ENCODE measurements at regions not wholly inside any gene's neighbourhood (a gene's known extent, or its start where the extent isn't known, plus 50 kb on each side); places are given as distances from the start of the nearest gene placed in this dataset.

DNA sequence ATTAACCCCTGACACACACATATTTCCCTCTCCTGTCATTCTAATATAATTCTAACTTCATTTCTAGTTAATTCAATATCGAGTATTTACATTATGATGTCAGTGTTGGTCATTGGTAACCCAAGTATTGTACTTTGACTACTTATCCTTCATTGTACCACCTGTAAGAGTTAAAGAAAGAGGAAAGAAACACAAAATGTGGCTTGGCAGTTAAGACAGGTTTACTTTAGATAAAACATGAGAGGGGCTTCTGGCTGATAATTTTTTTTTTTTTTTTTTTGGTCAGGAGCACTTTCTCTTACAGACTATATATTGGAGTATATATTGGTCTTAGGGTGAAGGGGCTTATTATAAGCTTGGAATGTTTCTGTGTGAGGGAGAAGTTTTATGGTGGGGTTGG is 57.0 kb upstream of the ACYP2 start:
- DNase-seq (ENCODE audit: extremely low read depth, insufficient read length) = no peak
- TF ChIP-seq, protein P1, sequence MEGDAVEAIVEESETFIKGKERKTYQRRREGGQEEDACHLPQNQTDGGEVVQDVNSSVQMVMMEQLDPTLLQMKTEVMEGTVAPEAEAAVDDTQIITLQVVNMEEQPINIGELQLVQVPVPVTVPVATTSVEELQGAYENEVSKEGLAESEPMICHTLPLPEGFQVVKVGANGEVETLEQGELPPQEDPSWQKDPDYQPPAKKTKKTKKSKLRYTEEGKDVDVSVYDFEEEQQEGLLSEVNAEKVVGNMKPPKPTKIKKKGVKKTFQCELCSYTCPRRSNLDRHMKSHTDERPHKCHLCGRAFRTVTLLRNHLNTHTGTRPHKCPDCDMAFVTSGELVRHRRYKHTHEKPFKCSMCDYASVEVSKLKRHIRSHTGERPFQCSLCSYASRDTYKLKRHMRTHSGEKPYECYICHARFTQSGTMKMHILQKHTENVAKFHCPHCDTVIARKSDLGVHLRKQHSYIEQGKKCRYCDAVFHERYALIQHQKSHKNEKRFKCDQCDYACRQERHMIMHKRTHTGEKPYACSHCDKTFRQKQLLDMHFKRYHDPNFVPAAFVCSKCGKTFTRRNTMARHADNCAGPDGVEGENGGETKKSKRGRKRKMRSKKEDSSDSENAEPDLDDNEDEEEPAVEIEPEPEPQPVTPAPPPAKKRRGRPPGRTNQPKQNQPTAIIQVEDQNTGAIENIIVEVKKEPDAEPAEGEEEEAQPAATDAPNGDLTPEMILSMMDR (IDR thresholded peaks at IDR 0.05; ENCODE audit: insufficient read depth, low read length, poor library complexity, severe bottlenecking) = no peak
- no peaks in the 10 kb centered on the region for H3K36me3 ChIP-seq (ENCODE audit: control insufficient read depth, insufficient read depth, low read length)
- no peak overlapping the region for H3K4me3 ChIP-seq (replicated peaks; ENCODE audit: low read depth, low read length)
- H3K27me3 ChIP-seq (replicated peaks; ENCODE audit: control insufficient read depth, insufficient read depth, low read length) = no peaks in the 10 kb centered on the region; the same call in 1 of the 2 replicates

DNA sequence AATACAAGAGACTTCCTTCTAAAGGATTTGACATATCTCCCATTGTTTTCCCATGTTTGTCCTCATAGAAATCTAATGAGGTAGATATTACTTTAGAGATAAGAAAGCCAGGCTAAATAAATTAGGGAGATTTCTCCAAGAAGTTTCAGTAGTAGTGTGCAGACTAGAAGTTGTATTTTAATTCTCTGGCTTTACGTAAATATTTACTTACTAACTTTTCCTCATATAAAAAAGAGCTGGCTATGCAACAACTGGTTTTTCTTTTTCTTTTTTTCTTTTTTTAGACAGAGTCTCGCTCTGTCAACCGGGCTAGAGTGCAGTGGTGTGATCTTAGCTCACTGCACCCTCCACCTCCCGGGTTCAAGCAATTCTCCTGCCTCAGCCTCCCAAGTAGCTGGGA is 60.6 kb upstream of the ACYP2 start:
- no peaks in the 10 kb centered on the region for H3K36me3 ChIP-seq (ENCODE audit: control insufficient read depth, insufficient read depth, low read length)
- no peak overlapping the region for H3K4me3 ChIP-seq (replicated peaks; ENCODE audit: low read depth, low read length)
- H3K27me3 ChIP-seq (replicated peaks; ENCODE audit: control insufficient read depth, insufficient read depth, low read length) = no peaks in the 10 kb centered on the region; the same call in 1 of the 2 replicates
- DNase-seq (ENCODE audit: extremely low read depth, insufficient read length) = no peak
- TF ChIP-seq, protein P1 (IDR thresholded peaks at IDR 0.05; ENCODE audit: insufficient read depth, low read length, poor library complexity, severe bottlenecking) = no peak

DNA sequence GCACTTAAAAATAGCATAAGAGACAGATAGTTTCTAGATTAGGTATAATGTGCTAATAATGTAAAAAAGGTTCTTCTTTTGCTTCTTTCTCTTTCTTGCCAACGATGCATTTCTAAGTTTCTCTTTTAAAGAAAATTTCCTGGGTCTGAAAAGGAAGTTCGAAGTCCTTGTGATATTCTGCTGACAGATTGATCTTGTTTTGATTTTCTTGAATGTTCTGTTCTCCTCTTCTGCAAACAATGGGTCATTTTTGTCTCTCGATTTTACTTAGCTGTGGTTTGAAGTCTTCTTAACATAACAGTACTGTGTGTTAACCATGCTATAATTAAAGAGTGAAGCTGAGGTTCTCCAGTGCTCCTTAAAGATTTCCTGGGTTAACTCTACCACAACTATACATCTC is 61.1 kb upstream of the ACYP2 start:
- Histone ChIP-seq H3K27me3 (replicated peaks; ENCODE audit: control insufficient read depth, insufficient read depth, low read length) (no peaks in the 10 kb centered on the region), H3K4me3 (replicated peaks; ENCODE audit: low read depth, low read length) (no peak overlapping the region; the same call in 1 of the 2 replicates), H3K36me3 (ENCODE audit: control insufficient read depth, insufficient read depth, low read length) (no peaks in the 10 kb centered on the region)
- TF ChIP-seq, protein P1 (IDR thresholded peaks at IDR 0.05; ENCODE audit: insufficient read depth, low read length, poor library complexity, severe bottlenecking) = no peak
- DNase-seq (ENCODE audit: extremely low read depth, insufficient read length) = peak; percentile 51

DNA sequence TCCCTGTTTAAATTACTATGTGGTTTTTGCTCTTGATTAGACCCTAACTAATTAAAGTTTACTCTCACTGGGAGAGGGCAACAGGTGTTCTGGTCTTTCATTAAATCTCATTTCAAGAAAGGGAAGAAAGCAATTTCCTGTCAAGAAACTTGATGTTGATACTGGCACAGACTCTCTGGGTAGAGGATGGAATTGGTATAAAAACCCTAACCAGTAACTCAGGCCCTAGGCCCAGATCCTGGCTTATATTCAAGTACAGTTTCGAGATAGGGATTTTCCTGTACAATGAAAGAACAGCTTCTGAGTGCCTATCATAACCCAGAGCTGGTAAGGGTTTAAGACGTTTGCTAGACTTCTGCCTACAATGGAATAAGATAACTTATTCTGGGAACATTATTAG is 61.6 kb upstream of the ACYP2 start:
- DNase-seq (ENCODE audit: extremely low read depth, insufficient read length) = peak; percentile 25
- TF ChIP-seq, protein P1 (IDR thresholded peaks at IDR 0.05; ENCODE audit: insufficient read depth, low read length, poor library complexity, severe bottlenecking) = no peak
- H3K36me3 ChIP-seq (ENCODE audit: control insufficient read depth, insufficient read depth, low read length) = no peaks in the 10 kb centered on the region
- H3K27me3 ChIP-seq (replicated peaks; ENCODE audit: control insufficient read depth, insufficient read depth, low read length) = no peaks in the 10 kb centered on the region
- peak overlapping the region; percentile 16 for H3K4me3 ChIP-seq (replicated peaks; ENCODE audit: low read depth, low read length)

DNA sequence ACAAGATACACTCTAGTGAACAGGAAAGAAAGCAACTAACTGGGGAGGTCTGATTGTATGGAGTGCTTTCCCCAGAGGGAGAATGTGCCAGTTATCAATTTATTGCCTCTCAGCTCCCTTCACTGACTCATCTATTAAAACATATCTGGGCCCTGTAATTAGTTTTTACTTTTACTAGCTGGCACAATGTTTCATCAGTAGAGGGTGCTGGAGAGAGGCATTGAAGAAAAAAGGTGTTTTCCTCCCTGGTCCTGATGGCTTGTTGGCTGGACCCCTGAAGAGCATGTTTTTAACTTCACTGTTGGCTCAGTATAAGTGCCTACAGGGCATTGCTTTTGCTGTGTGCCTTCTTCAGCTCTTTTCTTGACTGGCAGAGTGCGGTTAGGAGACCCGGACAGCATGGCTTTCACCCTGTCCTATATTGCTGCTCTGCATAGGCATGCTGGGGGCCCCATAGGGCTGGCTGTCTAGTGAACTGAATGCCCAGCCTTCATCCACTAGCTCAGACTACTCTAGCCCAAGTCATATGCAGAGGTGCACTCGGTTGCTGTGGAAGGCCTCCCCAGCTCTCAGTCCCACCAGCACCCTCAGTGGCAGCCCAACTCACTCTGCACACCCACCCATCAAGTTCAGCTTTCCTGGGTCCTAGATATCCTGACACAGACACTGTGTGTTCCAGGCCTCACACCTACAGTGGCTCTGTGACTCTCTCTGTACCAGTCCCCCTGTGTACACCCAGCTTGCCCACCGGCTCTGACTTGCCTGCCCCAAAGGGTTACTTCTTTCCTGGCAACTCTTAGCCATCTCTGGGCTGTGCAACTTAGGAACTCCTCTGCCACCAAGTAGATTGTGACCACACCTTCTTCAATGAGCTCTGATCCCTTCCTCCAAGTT is 62.3 kb upstream of the ACYP2 start:
- peak; percentile 30 for DNase-seq (ENCODE audit: extremely low read depth, insufficient read length)
- H3K27me3 ChIP-seq (replicated peaks; ENCODE audit: control insufficient read depth, insufficient read depth, low read length) = no peaks in the 10 kb centered on the region
- no peaks in the 10 kb centered on the region for H3K36me3 ChIP-seq (ENCODE audit: control insufficient read depth, insufficient read depth, low read length)
- H3K4me3 ChIP-seq (replicated peaks; ENCODE audit: low read depth, low read length) = no peak overlapping the region
- TF ChIP-seq, protein P1 (IDR thresholded peaks at IDR 0.05; ENCODE audit: insufficient read depth, low read length, poor library complexity, severe bottlenecking) = peak; percentile 49

All from GM06990 (cell line).